Hepatic stellate cell (primary cell): ENCODE measurements at regions not wholly inside any gene's neighbourhood (a gene's known extent, or its start where the extent isn't known, plus 50 kb on each side); places are given as distances from the start of the nearest gene placed in this dataset.
"Not testable (repeated sequence)": the region's sequence is repeated elsewhere in the genome, so short reads cannot be mapped to it uniquely, and the experiment has no call there.

ENCODE experiments used
- DNase-seq: peaks from one replicate; pipeline ENCODE4 v3.0.0; 2011; ENCODE audit warnings: low spot score

DNA sequence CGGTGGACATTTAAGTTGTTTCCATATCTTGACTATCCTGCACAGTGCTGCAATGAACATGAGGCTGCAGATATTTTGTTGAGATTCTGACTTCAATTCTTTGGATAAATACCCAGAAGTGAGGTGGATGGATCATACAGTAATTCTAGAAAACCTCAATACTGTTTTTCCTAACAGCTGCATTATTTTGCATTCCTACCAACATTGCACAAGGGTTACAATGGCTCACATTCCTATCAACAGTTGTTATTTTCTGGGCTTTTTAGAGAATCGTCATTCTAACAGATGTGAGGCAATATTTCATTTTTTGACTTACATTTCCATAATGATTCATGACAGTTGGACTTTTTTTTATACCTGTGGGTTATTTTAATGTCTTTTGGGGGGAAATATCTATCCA, 716.9 kb upstream of the ANO3 start:
- no peak for DNase-seq

DNA sequence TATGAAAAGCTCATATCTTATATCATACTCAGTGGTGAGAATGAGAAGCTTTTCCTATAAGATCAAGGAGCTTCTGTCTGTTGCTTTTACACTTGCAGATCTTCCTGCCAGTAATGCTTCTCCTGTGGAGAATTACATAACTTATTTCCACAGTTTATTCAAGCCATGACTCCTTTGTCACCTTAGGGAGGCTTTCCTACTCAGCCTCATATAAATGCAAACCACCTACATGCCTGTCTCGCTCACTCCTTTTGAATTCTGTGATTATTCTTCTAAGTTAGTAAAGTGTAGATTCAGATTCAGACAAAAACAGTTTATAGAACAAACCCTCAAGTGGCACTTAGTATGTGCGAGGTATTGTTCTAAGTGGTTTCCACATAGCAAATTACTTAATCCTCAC, 716.1 kb upstream of the ANO3 start:
- no peak for DNase-seq

DNA sequence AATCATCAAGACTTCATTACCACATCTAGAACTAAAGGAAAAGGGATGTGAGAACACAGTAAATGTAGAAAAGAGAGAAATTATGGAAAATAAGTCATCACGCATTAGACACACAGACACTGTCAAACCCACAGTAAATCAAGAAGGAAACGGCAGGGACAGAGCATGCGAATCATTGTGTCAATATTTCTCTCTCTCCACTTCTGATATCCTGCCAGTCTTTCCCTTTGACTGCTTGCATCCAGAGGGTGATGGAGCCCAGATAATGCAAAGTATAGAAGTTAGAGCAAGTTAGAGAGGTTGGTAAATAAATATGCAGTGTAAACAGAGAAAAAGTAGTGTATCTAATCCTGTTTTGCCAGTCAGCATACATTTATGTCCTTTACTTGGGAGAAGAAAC, 706.8 kb upstream of the ANO3 start:
- no peak for DNase-seq

DNA sequence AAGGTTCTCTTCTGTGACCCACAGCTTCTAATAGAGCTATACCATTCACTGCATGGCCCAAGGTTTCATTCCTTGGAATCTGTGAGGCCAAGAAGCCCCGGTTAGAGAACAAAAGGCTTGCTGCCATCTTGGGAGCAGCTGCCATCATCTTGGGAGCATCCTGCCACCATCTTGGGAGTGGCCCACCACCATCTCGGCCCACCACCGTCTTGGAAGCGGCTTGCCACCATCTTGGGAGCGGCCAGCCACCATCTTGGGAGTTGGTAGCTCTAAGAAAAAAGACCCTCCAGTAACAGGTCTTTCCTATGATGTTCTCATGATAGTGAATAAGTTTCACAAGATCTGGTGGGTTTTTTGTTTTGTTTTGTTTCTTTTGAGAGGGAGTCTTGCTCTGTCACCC, 703.9 kb upstream of the ANO3 start:
- DNase-seq = no peak

DNA sequence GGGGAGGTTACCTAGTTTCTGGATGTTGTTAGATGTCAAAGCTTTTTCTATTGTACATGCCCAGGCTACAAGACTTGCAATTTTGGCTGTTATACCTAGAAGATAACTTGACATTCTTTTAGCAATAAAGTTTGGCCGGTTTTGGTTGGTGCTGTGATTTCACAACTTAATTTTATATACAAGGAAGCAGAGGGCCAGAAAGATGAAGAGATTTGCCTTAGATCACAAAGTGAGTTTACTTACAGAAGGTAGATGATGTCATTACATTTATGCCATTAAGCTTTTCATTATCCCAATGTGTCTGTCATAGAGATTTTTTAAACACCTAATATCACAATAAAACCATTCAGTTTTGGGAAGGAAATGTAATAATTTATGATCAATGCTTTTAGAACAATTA, 698.7 kb upstream of the ANO3 start:
- no peak for DNase-seq

DNA sequence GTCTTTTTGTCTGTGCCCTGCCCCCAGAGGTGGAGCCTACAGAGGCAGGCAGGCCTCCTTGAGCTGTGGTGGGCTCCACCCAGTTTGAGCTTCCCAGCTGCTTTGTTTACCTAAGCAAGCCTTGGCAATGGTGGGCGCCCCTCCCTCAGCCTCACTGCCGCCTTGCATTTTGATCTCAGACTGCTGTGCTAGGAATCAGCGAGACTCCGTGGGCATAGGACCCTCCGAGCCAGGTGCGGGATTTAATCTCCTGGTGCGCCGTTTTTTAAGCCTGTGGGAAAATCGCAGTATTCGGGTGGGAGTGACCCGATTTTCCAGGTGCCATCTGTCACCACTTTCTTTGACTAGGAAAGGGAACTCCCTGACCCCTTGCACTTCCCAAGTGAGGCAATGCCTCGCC, 682.7 kb upstream of the ANO3 start:
- DNase-seq = not testable (repeated sequence)

DNA sequence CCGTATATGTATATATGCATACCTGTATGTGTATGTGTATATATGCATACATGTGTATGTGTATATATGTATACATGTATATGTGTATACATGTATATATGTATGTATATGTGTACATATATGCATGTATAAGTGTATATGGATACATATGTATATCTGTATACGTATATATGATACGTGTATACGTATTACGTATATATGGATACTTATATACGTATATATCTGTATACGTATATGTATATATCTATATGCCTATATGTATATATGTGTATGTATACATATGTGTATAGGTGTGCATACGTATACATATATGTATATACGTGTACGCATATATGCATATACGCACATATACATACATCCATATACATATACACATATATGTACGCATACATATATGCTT, 681.6 kb upstream of the ANO3 start:
- no peak for DNase-seq

DNA sequence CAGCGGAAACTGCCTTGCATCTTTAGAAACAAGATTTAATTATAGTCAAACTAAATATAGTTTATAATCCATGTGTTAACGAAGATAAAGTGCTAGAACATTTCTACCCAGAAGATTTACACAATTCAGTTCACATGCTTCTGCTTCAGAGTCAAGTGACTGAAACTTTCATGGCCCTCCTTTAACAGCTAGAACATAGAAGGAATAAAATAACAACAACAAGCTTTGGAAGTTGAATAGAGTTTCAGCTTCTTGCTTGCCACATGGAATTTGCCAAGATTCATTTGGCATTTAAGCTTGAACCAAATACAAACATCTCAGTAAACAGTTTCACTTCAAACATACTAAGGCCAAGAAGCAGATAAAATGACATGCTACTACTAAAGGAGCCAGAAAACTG, 676.3 kb upstream of the ANO3 start:
- DNase-seq = no peak

DNA sequence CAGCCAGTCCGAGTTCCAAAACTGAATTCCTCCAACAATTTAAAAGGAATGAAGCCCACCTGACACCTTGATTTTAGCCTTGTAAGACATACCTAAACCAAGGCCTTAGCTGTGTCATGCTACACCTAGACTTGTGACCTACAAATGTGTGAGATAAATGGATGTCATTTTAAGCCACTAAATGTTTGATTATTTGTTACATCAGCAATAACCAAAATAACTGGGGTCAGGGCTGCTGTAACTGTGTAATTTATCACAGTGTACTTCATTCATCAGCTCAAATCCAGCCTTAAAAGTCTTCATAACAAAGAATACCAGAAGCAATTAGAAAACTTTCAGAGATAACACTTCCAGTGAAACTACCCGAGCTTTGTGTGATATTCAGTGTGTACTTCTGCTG, 673.0 kb upstream of the ANO3 start:
- no peak for DNase-seq

DNA sequence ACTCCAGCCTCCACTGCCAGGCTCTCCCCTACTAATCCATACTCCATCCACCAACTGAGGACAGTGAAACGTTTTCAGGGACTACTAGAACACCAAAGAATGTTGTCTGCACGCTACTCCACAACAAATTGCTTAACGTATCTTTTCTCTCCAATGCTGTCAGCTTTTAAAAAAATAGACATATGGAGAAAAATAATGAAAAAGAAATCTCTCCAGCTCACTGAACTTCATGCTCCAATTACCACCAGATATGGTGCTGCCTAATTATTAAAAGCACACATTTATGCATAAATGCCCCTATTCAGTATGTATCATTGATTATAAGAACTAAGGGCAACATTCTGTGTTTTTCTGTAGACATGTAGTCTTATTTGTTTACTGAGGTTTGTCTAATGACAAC, 672.2 kb upstream of the ANO3 start:
- DNase-seq = no peak

DNA sequence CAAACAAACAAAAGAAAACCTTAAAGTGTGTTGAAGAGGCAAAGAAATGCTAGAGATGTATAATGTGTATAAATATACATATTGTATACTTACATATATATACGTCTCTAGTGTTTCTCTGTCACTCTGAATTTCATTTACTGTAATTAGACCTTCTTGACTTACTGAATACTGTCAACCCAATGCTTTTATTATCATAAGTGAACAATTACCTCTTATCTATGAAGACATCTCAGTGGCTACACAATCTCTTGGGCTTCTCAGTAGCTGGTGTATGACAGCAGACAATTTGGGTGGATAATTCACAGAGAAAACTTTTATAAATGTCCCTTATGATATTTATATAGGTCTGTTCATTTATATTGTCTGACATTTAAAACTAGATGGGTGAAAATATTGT, 664.1 kb upstream of the ANO3 start:
- no peak for DNase-seq

DNA sequence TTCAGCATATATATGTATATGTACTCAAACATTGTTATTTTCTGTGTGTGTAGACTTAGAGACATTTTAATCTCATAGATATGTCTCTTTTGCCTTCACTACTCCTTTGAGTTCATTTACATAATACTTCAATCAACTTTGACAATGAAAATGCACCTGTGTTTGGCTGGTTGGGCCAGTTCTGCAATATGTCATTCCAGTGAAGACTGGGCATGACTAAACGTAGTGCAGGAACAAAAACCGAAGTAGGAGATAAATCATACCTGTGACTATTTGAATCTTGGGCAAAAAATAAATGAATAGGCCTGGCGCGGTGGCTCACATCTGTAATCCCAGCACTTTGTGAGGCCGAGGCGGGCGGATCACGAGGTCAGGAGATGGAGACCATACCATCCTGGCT, 640.0 kb upstream of the ANO3 start:
- no peak for DNase-seq

DNA sequence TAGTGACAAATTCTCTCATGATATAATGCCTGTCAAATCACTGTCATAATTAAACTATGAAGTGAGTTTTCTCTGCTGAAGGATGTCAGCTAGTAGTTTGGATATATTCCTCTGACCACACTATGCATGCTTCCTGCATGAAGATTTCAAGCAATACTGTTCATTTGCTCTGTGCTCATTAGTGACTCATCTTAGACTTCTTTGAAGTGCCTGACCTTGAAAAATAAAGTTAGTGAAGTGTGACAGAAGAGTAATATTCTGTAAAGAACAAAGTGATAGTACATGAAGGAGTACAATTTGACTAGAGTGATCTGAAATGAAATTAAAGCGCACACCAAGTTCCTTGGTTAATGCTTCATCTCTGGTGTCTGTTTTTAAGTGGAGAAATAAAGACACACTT, 629.5 kb upstream of the ANO3 start:
- no peak for DNase-seq

DNA sequence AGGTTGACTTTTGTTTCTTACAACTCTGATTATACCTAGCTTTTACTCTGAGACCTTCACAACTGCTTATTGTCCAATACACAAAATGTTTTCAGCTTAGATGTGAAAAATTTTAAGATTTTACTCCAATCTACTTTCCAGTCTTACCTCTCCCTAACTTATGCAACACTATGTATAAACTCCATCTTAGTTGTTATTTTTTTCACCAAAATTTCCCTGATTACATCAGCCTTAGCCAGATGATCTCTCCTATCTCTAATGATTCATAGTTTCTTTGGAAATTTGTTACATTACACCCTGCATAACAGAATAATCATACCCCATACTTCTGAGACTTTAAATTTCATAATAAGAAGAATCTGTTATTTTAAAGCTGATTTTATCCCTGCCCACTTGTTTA, 621.0 kb upstream of the ANO3 start:
- no peak for DNase-seq

DNA sequence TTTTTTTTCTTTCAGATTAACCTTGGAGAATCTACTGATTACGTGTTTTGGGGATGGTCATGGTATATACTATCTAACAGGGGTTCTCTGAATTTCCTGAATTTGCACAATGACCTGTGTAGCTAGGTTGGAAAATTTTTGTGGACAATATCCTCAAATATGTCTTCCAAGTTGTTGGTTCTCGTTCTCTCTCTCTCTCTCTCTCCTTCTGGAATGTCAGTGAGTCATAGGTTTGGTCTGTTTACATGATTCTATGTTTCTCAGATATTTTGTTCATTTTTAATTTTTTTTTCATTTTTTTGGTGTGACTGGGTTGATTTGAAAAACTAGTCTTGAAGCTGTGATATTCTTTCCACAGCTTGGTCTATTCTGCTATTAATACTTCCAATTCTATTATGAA, 604.0 kb upstream of the ANO3 start:
- no peak for DNase-seq

DNA sequence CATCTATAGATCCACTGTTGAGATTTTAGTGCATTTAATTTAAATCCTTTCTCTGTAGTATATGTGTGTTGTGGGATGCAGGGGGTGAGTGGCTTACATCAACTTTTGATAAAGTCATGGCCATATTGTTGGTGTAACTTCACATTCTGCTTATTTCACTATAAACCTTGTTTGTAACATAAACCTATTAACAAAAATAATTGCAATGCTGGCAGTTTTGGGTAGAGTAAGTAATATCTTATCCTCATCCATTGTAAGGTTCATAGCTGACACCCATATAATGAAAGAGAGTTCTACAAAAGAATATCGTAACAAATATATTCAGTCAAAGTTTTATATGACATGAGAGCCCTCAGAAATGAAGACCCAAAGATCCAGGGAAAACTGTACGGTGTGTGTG, 601.7 kb upstream of the ANO3 start:
- no peak for DNase-seq

DNA sequence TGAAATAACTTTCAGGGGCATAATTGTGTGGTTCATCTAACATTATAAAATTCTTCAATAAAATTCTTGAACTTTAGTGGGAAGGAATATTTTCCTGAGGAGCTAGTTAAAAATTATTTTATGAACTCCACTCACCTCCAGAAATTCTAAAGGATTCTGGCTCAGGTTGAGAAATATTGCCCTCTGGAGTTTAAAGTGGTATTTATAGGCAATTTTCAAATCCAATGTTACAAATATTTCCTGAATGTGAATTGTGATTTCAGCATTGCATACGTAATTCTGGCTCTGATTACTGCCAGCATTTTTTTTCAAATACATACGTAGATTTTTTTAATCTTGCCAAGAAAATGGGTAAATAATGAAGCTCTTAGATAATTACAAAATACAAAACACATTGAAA, 598.2 kb upstream of the ANO3 start:
- no peak for DNase-seq

DNA sequence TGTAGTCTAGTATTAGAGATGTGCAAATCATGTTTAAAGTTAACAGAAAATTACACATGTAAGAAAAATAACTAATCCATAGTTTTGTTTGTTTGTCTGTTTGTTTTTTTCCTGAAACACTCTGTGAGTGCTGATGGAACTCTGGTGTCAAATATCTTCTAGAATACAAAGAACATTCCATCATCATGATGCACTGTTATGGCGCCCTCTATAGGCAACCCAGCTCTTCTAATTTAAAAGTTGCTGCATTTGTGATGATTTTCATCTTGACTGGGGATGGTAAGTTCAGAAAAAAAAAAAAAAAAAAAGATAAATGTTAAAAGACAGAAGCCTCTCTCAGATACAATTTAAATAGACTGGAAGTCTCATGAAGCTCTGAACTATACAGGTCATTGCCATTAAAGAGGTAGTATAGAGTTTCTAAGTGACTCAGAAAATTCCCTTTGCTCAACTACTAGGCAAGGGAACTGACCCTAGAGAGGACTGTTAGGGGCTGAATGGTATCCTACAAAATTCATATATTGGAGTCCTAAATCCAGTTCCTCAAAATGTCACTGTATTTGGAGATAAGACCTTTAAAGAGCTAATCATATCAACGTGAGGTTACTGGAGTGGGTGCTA, 597.2 kb upstream of the ANO3 start:
- DNase-seq = no peak

DNA sequence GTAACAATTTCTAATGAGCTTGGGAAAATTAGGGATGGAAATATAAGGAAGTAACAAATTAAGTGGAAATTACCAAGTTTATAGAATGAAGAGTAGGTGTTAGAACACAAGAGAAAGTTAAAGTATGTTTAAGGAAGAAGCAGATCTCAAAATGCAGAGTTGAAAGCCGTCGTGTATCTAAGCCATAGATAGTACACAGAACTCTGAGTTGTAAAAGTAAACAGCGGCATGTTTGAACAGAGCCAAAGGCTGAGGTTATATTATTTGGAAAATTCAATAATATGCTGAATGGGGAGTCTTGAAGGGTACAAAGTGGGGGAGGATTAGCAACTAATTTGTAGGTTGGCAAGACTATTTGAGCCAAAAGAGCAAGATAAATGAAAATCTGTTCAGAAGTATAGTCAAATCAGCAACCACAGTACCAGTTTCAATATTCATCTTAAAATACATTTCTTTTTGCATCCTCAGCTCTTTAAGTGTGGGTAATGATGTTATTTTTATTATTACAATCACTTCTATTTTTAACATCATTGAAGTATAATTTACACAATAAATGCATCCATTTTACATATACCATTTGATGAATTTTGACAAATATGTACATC, 594.8 kb upstream of the ANO3 start:
- DNase-seq = no peak

DNA sequence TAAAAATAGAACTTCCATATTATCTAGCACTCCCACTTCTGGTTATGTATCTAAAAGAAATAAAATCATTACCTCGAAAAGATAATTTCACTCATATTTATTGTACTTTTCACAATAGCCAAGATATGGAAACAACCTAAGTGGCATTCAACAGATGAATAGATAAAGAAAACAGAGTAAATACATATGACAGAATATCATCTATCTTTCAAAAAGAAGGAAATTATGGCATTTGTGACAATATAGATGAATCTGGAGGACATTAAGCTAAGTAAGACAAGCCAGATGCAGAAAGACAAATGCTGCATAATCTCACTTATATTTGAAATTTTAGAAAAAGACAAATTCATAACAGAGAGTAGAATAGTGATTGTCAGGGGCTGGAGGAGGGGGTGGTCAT, 590.0 kb upstream of the ANO3 start:
- no peak for DNase-seq

DNA sequence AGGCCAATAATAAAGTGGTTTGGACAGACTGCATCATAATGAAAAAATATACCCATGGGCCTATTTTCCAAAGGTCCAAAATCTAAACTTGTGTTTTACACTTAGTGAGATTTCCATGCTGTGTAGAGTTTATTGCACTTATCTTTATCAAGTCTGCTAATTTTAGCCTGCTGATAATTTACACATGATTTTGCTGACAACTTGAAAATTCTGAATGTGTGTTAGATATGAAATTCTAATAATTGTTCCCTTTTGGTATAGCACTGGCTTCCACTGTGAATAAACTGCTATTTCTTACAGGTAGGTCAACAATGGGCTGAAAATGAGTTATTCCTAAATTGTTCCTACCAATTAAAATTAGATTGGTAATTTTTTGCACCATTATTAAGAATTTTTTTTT, 589.1 kb upstream of the ANO3 start:
- DNase-seq = no peak

DNA sequence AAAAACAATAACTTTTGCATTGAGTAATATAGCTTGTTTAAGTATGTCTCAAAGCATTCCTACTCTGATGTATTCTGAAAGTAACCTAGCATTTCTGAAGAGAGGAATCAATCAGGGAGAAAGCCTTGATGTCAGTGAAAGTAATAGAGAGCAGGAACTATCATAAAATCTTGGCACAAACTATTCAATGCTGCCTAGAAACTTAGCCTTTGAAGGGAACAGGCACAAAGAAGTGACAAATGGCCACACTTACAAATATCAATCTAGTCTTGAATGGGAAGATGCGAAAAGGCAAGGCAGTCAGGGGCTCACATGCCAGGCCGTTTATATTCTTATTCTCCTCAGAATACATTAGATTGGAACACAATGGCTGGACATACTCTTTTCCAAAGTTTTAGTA, 576.5 kb upstream of the ANO3 start:
- no peak for DNase-seq

DNA sequence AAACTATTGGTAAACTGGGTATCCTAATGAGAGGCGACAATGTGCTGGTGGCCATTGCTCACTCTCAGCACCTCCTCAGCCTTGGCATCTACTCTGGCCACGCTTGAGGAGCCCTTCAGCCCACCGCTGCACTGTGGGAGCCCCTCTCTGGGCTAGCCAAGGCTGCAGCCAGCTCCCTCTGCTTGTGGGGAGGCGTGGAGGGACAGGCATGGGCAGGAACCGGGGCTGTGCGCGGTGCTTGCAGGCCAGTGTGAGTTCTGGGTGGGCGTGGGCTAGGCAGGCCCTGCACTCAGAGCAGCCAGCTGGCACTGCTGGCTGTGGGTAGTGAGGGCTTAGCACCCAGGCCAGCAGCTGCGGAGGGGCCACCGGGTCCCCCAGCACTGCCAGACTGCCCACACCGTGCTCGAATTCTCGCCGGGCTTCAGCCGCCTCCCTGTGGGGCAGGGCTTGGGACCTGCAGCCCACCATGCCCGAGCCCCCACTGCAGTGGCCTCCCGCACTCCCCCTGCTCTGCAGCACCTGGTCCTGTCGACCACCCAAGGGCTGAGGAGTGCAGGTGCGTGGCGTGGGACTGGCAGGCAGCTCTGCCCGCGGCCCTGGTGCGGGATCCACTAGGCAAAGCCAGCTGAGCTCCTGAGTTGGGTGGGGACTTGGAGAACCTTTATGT, 575.9 kb upstream of the ANO3 start:
- no peak for DNase-seq

DNA sequence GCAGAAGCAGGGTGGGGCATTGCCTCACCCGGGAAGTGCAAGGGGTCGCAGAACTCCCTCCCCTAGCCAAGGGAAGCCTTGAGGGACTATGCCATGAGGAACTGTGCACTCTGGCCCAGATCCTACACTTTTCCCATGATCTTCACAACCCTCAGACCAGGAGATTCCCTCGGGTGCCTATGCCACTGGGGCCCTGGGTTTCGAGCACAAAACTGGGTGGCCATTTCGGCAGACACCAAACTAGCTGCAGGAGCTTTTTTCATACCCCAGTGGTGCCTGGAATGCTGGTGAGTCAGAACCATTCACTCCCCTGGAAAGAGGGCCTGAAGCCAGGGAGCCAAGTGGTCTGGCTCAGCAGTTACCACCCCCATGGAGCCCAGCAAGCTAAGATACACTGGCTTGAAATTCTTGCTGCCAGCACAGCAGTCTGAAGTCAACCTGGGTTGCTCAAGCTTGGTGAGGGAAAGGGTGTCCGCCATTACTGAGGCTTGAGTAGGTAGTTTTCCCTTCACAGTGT, 573.7 kb upstream of the ANO3 start:
- DNase-seq = no peak
